NB4 (cell line): ENCODE measurements at regions not wholly inside any gene's neighbourhood (a gene's known extent, or its start where the extent isn't known, plus 50 kb on each side); places are given as distances from the start of the nearest gene placed in this dataset.

Experiments
- DNase-seq: peaks from one replicate; pipeline ENCODE4 v3.0.0; 2010; ENCODE audit warnings: low read depth
- H3K4me3 ChIP-seq: one replicate; pipeline ENCODE4 v1.5.1; 2011; ENCODE audit warnings: mild to moderate bottlenecking, low read depth, low read length, moderate library complexity
- CTCF ChIP-seq: IDR thresholded peaks from one replicate; pipeline ENCODE4 v1.5.1; 2012; ENCODE audit warnings: low read depth, low read length
- MAX ChIP-seq: IDR thresholded peaks from 2 replicates; pipeline ENCODE4 v1.6.1; 2011; ENCODE audit warnings: low read depth, low read length
- MYC ChIP-seq: IDR thresholded peaks from 2 replicates; pipeline ENCODE4 v1.6.1; 2011; ENCODE audit warnings: low read depth, low read length
- POLR2A ChIP-seq: IDR thresholded peaks from 2 replicates; pipeline ENCODE4 v1.6.1; 2011; ENCODE audit warnings: mild to moderate bottlenecking; ENCODE audit not compliant: insufficient read length; ENCODE audit errors: extremely low read depth

GRCh38 chrX:145475725-145476124, 228.4 kb downstream of the SPANXN1 start:
- no peak for TF ChIP-seq MAX
- no peak for TF ChIP-seq CTCF
- TF ChIP-seq POLR2A = no peak
- TF ChIP-seq MYC = no peak
- DNase-seq = no peak
- no peak overlapping the region for H3K4me3 ChIP-seq

- no peak for DNase-seq
- H3K4me3 ChIP-seq = no peak overlapping the region
- TF ChIP-seq CTCF = no peak
- no peak for TF ChIP-seq MYC
- TF ChIP-seq MAX = no peak
- no peak for TF ChIP-seq POLR2A
Measured at GRCh38 chrX:145484740-145485139, 237.4 kb downstream of the SPANXN1 start.

- H3K4me3 ChIP-seq = no peak overlapping the region
- no peak for DNase-seq
- TF ChIP-seq CTCF (no peak), MAX (no peak), MYC (no peak), POLR2A (no peak)
Measured at GRCh38 chrX:145502670-145503069, 255.4 kb downstream of the SPANXN1 start.

- no peak for TF ChIP-seq POLR2A
- TF ChIP-seq MAX = no peak
- no peak for TF ChIP-seq MYC
- no peak for TF ChIP-seq CTCF
- no peak overlapping the region for H3K4me3 ChIP-seq
- no peak for DNase-seq
Measured at GRCh38 chrX:145506214-145506613, 258.9 kb downstream of the SPANXN1 start.

GRCh38 chrX:145524931-145525330, 277.6 kb downstream of the SPANXN1 start:
- TF ChIP-seq MAX = no peak
- TF ChIP-seq POLR2A = no peak
- TF ChIP-seq CTCF = no peak
- TF ChIP-seq MYC = no peak
- no peak overlapping the region for H3K4me3 ChIP-seq
- no peak for DNase-seq

- no peak overlapping the region for H3K4me3 ChIP-seq
- no peak for DNase-seq
- TF ChIP-seq MAX (no peak), CTCF (no peak), MYC (no peak), POLR2A (no peak)
Measured at GRCh38 chrX:145532176-145532780, 285.0 kb downstream of the SPANXN1 start.
